ELF-1 (cell line): ENCODE measurements at regions not wholly inside any gene's neighbourhood (a gene's known extent, or its start where the extent isn't known, plus 50 kb on each side); places are given as distances from the start of the nearest gene placed in this dataset.

Experiments
- DNase-seq: peaks from one replicate; pipeline ENCODE4 v3.0.0-alpha.2; 2016; ENCODE audit warnings: low read depth, low spot score

DNA sequence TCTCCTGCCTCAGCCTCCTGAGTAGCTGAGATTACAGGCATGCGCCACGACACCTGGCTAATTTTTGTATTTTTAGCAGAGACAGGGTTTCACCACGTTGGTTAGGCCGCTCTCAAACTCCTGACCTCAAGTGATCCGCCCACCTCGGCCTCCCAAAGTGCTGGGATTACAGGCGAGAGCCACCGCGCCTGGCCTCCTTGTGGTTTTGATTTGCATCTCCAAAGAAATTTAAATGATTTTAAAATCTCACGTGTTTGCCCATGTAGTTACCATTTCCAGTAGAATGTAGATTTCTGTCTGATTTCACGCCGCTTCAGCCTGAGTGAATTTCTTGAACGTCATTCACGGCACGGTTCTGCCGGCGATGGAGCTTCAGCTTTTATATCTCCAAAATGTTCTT is 55.8 kb downstream of the IGF2 start:
- DNase-seq: no peak

DNA sequence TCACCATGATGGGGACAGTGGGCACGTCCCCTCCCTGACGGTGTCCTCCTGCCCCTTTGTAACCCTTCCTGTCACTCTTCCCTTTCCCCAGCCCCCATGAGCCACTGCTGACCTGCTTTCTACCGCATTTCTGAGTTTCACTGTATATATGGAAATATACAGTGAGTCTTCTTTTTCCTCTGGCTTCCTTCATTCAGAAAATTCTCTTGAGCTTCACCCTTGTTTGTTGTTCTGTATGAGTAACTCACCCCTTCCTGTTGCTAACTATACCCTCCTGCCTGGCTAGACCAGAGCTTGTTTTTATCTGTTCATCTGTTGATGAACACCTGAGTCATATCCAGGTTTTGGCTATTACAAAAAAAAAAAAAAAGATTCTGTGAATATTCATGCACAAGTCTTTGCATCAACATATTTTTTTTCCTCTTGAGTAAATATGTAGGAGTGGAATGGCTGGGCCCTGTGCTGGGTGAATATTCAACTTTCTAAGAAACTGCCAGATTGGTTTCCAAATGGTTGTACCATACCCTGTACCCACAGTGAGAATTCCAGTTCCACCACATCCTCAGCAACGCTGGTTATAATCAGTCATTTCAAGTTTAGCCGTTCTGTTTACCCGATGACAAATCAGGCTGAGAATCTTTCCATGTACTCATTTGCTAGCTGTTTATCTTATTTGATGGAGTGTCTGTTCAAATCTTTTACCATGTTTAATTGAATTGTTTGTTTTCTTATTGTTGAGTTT is 62.0 kb downstream of the IGF2 start:
- no peak for DNase-seq

DNA sequence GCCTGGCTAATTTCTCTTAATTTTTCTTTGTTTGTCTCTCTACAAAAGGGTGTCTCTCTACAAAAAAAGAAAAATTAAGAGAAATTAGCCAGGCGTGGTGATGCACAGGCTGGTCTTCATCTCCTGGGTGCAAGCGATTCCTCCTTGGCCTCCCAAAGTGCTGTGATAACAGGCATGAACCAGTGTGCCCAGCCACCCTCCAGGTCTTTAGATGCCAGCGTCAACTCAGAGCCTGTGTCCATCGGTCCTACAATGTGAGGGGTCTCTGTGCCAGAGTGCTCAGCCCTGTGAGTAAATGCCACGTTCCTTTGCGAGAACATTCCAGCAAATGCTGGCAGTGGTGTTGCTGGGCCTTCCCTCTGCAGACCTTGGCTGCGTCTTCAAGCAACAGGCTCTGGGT is 62.7 kb downstream of the IGF2 start:
- DNase-seq: no peak

DNA sequence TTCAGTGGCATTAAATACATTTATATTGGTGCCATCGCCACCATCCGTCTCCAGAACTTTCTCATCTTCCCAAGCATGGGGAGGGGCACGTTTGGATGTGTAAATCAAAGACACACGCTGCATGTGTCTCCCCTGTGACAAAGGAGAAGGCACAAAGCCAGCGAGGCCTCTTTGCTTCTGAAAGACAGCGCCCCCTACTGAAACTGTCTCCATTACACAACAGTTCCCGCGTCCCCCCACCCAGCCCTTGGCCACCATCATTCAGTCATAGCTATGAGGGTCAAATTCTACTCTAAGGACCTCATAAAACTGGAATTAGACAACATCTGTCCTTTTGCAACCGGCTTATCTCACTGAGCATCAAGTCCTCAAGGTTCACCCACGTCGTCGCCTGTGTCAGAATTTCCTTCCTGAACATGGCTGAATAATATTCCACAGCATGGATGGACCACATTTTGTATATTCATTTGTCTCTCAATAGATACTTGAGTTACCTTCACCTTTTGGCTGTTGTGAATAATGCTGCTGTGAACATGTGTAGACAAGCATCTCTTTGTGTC is 64.8 kb downstream of the IGF2 start:
- DNase-seq: peak; percentile 59

DNA sequence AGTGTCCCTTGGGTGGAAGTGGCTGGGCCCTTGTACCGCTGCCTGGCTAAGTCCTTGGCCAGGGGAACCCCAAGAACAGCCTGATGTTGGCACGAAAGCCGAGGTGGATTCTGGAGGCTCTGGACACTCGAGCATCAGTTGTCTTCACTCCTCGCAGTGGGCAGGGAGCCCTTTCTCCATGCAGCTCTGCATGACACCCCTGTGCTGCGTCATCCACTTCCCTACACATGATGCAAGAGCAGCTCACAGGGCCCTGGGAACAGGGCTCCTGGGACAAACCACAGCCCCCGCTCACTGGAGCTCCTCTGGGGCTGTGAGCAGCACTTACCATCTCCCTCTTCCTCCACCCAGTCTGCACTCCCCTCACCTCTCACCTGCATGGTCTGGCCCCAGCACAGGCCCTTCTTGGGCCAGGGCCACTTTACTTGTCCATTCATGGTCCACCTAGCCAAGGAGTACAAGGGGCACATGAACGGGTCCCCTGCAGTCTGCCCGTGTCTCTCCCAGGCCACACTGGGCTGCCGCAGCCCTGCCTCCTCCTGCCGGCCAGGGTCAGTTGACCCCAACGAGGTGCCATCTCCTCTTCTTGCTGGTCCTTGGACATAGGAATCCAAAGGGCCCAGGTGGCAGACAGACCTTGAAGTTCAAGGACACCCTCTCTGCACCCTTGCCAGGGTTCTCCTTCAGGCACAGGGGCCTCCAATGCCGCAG is 66.5 kb downstream of the IGF2 start:
- DNase-seq: no peak

DNA sequence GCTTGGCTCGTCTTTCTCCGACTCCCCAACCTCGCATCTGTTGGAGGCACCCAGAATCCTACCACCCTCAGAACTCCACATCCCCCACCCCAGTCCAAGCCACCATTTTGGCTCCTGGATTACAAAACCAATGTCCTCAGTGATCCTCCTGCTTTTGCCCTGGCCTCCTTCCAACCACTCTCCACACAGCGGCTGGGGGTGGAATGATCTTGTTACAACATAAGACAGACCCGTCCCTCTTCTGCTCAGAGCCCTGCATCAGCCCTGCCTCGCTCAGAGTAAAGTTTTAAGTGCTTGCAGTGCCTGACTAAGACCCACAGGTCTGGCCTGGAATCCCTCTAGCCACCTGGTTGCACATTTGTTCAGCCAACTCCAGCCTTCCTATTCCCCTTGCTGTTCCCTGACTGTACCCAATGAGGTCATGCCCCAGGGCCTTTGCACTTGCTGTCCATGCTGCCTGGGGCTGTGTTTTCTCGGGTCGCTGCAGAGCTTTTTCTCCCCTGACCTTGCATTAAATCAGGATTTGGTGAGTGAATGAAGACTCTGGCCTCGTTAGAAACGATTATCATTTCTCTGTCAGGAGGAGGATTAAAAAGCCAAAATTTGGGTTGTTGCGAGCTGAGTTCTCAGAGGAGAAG is 67.3 kb downstream of the IGF2 start:
- no peak for DNase-seq
